ENCODE measurements at regions not wholly inside any gene's neighbourhood (a gene's known extent, or its start where the extent isn't known, plus 50 kb on each side); places are given as distances from the start of the nearest gene placed in this dataset.

- no peaks in the 10 kb centered on the region for H3K9me3 ChIP-seq (ENCODE audit: insufficient read depth, low read depth, low read length)
- H3K27me3 ChIP-seq (ENCODE audit: insufficient read depth, low read length): no peaks in the 10 kb centered on the region
- H3K9ac ChIP-seq (ENCODE audit: low read depth, low read length): no peak overlapping the region
Measured at GRCh38 chr14:97592341-97592980, 795.3 kb downstream of the VRK1 start.

GRCh38 chr14:97594306-97594705, 797.1 kb downstream of the VRK1 start:
- no peaks in the 10 kb centered on the region for H3K36me3 ChIP-seq (ENCODE audit: insufficient read depth, low read depth, low read length)
- no peaks in the 10 kb centered on the region for H3K27me3 ChIP-seq (ENCODE audit: insufficient read depth, low read length)
- no peak overlapping the region for H3K27ac ChIP-seq (ENCODE audit: low read length)
- no peaks in the 10 kb centered on the region for H3K9me3 ChIP-seq (ENCODE audit: insufficient read depth, low read depth, low read length)
- H3K4me1 ChIP-seq (ENCODE audit: insufficient read depth, low read length): no peaks in the 10 kb centered on the region
- no peak overlapping the region for H3K4me3 ChIP-seq (ENCODE audit: low read length)
- no peak overlapping the region for H3K9ac ChIP-seq (ENCODE audit: low read depth, low read length)

More at GRCh38 chr14:97592341-97592980, 795.3 kb downstream of the VRK1 start:
- Histone ChIP-seq H3K4me1 (ENCODE audit: insufficient read depth, low read length) (no peaks in the 10 kb centered on the region), H3K36me3 (ENCODE audit: insufficient read depth, low read depth, low read length) (no peaks in the 10 kb centered on the region), H3K27ac (ENCODE audit: low read length) (no peak overlapping the region), H3K4me3 (ENCODE audit: low read length) (no peak overlapping the region)

GRCh38 chr14:97602438-97603117, 805.4 kb downstream of the VRK1 start:
- Histone ChIP-seq H3K36me3 (ENCODE audit: insufficient read depth, low read depth, low read length) (no peaks in the 10 kb centered on the region), H3K9ac (ENCODE audit: low read depth, low read length) (no peak overlapping the region), H3K4me1 (ENCODE audit: insufficient read depth, low read length) (no peaks in the 10 kb centered on the region), H3K4me3 (ENCODE audit: low read length) (no peak overlapping the region), H3K27me3 (ENCODE audit: insufficient read depth, low read length) (no peaks in the 10 kb centered on the region), H3K9me3 (ENCODE audit: insufficient read depth, low read depth, low read length) (peaks cover 6% of the 10 kb centered on the region; the same call in 1 of the 2 replicates), H3K27ac (ENCODE audit: low read length) (no peak overlapping the region)

- no peak overlapping the region for H3K4me3 ChIP-seq (ENCODE audit: low read length)
- no peak overlapping the region for H3K9ac ChIP-seq (ENCODE audit: low read depth, low read length)
- no peak overlapping the region for H3K27ac ChIP-seq (ENCODE audit: low read length)
- peaks cover 6% of the 10 kb centered on the region; the same call in 1 of the 2 replicates for H3K9me3 ChIP-seq (ENCODE audit: insufficient read depth, low read depth, low read length)
- no peaks in the 10 kb centered on the region for H3K4me1 ChIP-seq (ENCODE audit: insufficient read depth, low read length)
- H3K27me3 ChIP-seq (ENCODE audit: insufficient read depth, low read length): no peaks in the 10 kb centered on the region
- H3K36me3 ChIP-seq (ENCODE audit: insufficient read depth, low read depth, low read length): no peaks in the 10 kb centered on the region
Measured at GRCh38 chr14:97603201-97603600, 806.0 kb downstream of the VRK1 start.

- Histone ChIP-seq H3K9ac (ENCODE audit: low read depth, low read length) (no peak overlapping the region), H3K4me3 (ENCODE audit: low read length) (no peak overlapping the region), H3K36me3 (ENCODE audit: insufficient read depth, low read depth, low read length) (no peaks in the 10 kb centered on the region), H3K27ac (ENCODE audit: low read length) (no peak overlapping the region), H3K9me3 (ENCODE audit: insufficient read depth, low read depth, low read length) (peaks cover 6% of the 10 kb centered on the region; the same call in 1 of the 2 replicates), H3K4me1 (ENCODE audit: insufficient read depth, low read length) (no peaks in the 10 kb centered on the region), H3K27me3 (ENCODE audit: insufficient read depth, low read length) (no peaks in the 10 kb centered on the region)
Measured at GRCh38 chr14:97604731-97605130, 807.5 kb downstream of the VRK1 start.

GRCh38 chr14:97618401-97618800, 821.2 kb downstream of the VRK1 start:
- H3K27me3 ChIP-seq (ENCODE audit: insufficient read depth, low read length): no peaks in the 10 kb centered on the region
- H3K9ac ChIP-seq (ENCODE audit: low read depth, low read length): no peak overlapping the region
- H3K36me3 ChIP-seq (ENCODE audit: insufficient read depth, low read depth, low read length): no peaks in the 10 kb centered on the region
- peaks cover 18% of the 10 kb centered on the region; the same call in 1 of the 2 replicates for H3K9me3 ChIP-seq (ENCODE audit: insufficient read depth, low read depth, low read length)
- no peak overlapping the region for H3K4me3 ChIP-seq (ENCODE audit: low read length)
- peaks cover 12% of the 10 kb centered on the region; the same call in 1 of the 2 replicates for H3K4me1 ChIP-seq (ENCODE audit: insufficient read depth, low read length)
- H3K27ac ChIP-seq (ENCODE audit: low read length): no peak overlapping the region

GRCh38 chr14:97618917-97619690, 821.9 kb downstream of the VRK1 start:
- H3K27ac ChIP-seq (ENCODE audit: low read length): no peak overlapping the region
- peaks cover 12% of the 10 kb centered on the region; the same call in 1 of the 2 replicates for H3K4me1 ChIP-seq (ENCODE audit: insufficient read depth, low read length)
- H3K9ac ChIP-seq (ENCODE audit: low read depth, low read length): no peak overlapping the region
- no peak overlapping the region for H3K4me3 ChIP-seq (ENCODE audit: low read length)
- peaks cover 16% of the 10 kb centered on the region; the same call in 1 of the 2 replicates for H3K9me3 ChIP-seq (ENCODE audit: insufficient read depth, low read depth, low read length)
- no peaks in the 10 kb centered on the region for H3K27me3 ChIP-seq (ENCODE audit: insufficient read depth, low read length)
- no peaks in the 10 kb centered on the region for H3K36me3 ChIP-seq (ENCODE audit: insufficient read depth, low read depth, low read length)

GRCh38 chr14:97620066-97620465, 822.9 kb downstream of the VRK1 start:
- peaks cover 6% of the 10 kb centered on the region; the same call in 1 of the 2 replicates for H3K9me3 ChIP-seq (ENCODE audit: insufficient read depth, low read depth, low read length)
- H3K27ac ChIP-seq (ENCODE audit: low read length): no peak overlapping the region
- peaks cover 12% of the 10 kb centered on the region; the same call in 1 of the 2 replicates for H3K4me1 ChIP-seq (ENCODE audit: insufficient read depth, low read length)
- H3K36me3 ChIP-seq (ENCODE audit: insufficient read depth, low read depth, low read length): no peaks in the 10 kb centered on the region
- no peaks in the 10 kb centered on the region for H3K27me3 ChIP-seq (ENCODE audit: insufficient read depth, low read length)
- no peak overlapping the region for H3K9ac ChIP-seq (ENCODE audit: low read depth, low read length)
- no peak overlapping the region for H3K4me3 ChIP-seq (ENCODE audit: low read length)

- peaks cover 6% of the 10 kb centered on the region; the same call in 1 of the 2 replicates for H3K4me1 ChIP-seq (ENCODE audit: insufficient read depth, low read length)
- H3K9me3 ChIP-seq (ENCODE audit: insufficient read depth, low read depth, low read length): no peaks in the 10 kb centered on the region
- no peak overlapping the region for H3K9ac ChIP-seq (ENCODE audit: low read depth, low read length)
- no peaks in the 10 kb centered on the region for H3K27me3 ChIP-seq (ENCODE audit: insufficient read depth, low read length)
- no peaks in the 10 kb centered on the region for H3K36me3 ChIP-seq (ENCODE audit: insufficient read depth, low read depth, low read length)
- no peak overlapping the region for H3K4me3 ChIP-seq (ENCODE audit: low read length)
- H3K27ac ChIP-seq (ENCODE audit: low read length): no peak overlapping the region
Measured at GRCh38 chr14:97624985-97625384, 827.8 kb downstream of the VRK1 start.

- H3K9ac ChIP-seq (ENCODE audit: low read depth, low read length): no peak overlapping the region
- H3K4me1 ChIP-seq (ENCODE audit: insufficient read depth, low read length): peaks cover 6% of the 10 kb centered on the region; the same call in 1 of the 2 replicates
- H3K9me3 ChIP-seq (ENCODE audit: insufficient read depth, low read depth, low read length): no peaks in the 10 kb centered on the region
- no peaks in the 10 kb centered on the region for H3K36me3 ChIP-seq (ENCODE audit: insufficient read depth, low read depth, low read length)
- no peak overlapping the region for H3K4me3 ChIP-seq (ENCODE audit: low read length)
- no peaks in the 10 kb centered on the region for H3K27me3 ChIP-seq (ENCODE audit: insufficient read depth, low read length)
- H3K27ac ChIP-seq (ENCODE audit: low read length): no peak overlapping the region
Measured at GRCh38 chr14:97625477-97625876, 828.3 kb downstream of the VRK1 start.

GRCh38 chr14:97626088-97626487, 828.9 kb downstream of the VRK1 start:
- no peak overlapping the region for H3K4me3 ChIP-seq (ENCODE audit: low read length)
- no peaks in the 10 kb centered on the region for H3K9me3 ChIP-seq (ENCODE audit: insufficient read depth, low read depth, low read length)

More at GRCh38 chr14:97626088-97626487, 828.9 kb downstream of the VRK1 start:
- Histone ChIP-seq H3K36me3 (ENCODE audit: insufficient read depth, low read depth, low read length) (no peaks in the 10 kb centered on the region), H3K9ac (ENCODE audit: low read depth, low read length) (no peak overlapping the region), H3K27me3 (ENCODE audit: insufficient read depth, low read length) (no peaks in the 10 kb centered on the region), H3K4me1 (ENCODE audit: insufficient read depth, low read length) (peaks cover 8% of the 10 kb centered on the region; the same call in 1 of the 2 replicates), H3K27ac (ENCODE audit: low read length) (no peak overlapping the region)
